ENCODE measurements at regions not wholly inside any gene's neighbourhood (a gene's known extent, or its start where the extent isn't known, plus 50 kb on each side); places are given as distances from the start of the nearest gene placed in this dataset.

- TF ChIP-seq NANOG (IDR thresholded peaks at IDR 0.05; ENCODE audit: insufficient read depth, low read depth, low read length, poor library complexity, severe bottlenecking) = no peak
- no peak for TF ChIP-seq HDAC2 (IDR thresholded peaks at IDR 0.05; ENCODE audit: borderline replicate concordance in 1 of 2, low read depth in 2 of 2, low read length in 2 of 2)
- TF ChIP-seq CHD1 (IDR thresholded peaks at IDR 0.05; ENCODE audit: low read depth, low read length) = no peak
- no peak for TF ChIP-seq BRCA1 (IDR thresholded peaks at IDR 0.05; ENCODE audit: low read depth, low read length)
- TF ChIP-seq HDAC6 (IDR thresholded peaks at IDR 0.05; ENCODE audit: low read depth, low read length) = no peak
- no peak for TF ChIP-seq CREB1 (IDR thresholded peaks at IDR 0.05)
- no peak for TF ChIP-seq SUZ12 (IDR thresholded peaks at IDR 0.05; ENCODE audit: low read length)
These were observed 388.1 kb upstream of the PRR20A start (continued) for GRCh38 chr13:56752636-56753035.

Measured in H1 (cell line).